HG03469 (cell line): ENCODE measurements at regions not wholly inside any gene's neighbourhood (a gene's known extent, or its start where the extent isn't known, plus 50 kb on each side); places are given as distances from the start of the nearest gene placed in this dataset.

ENCODE experiments used
- ATAC-seq: cut with Tn5 transposase; IDR thresholded peaks from one replicate; pipeline ENCODE4 v1.9.1; 2021; ENCODE audit warnings: mild to moderate bottlenecking, moderate library complexity, moderate number of reproducible peaks; ENCODE audit not compliant: unreplicated experiment

- no peak for ATAC-seq
These were observed 645.6 kb downstream of the RNF144B start for GRCh38 chr6:19032591-19033295.

GRCh38 chr6:19033683-19034082, 646.5 kb downstream of the RNF144B start:
- ATAC-seq: no peak

GRCh38 chr6:19034986-19035385, 647.8 kb downstream of the RNF144B start:
- no peak for ATAC-seq

- no peak for ATAC-seq
These were observed 648.5 kb downstream of the RNF144B start for GRCh38 chr6:19035461-19036195.

- ATAC-seq: no peak
These were observed 649.0 kb downstream of the RNF144B start for GRCh38 chr6:19036196-19036555.

- no peak for ATAC-seq
These were observed 650.5 kb downstream of the RNF144B start for GRCh38 chr6:19037607-19038006.

GRCh38 chr6:19039287-19039686, 652.1 kb downstream of the RNF144B start:
- ATAC-seq: no peak

- no peak for ATAC-seq
These were observed 654.8 kb downstream of the RNF144B start for GRCh38 chr6:19041906-19042305.

GRCh38 chr6:19042420-19042819, 655.3 kb downstream of the RNF144B start:
- ATAC-seq: no peak

- no peak for ATAC-seq
These were observed 663.6 kb downstream of the RNF144B start for GRCh38 chr6:19050765-19051164.

GRCh38 chr6:19052219-19052618, 665.1 kb downstream of the RNF144B start:
- no peak for ATAC-seq

- ATAC-seq: no peak
These were observed 672.0 kb downstream of the RNF144B start for GRCh38 chr6:19059102-19059501.

GRCh38 chr6:19067165-19067564, 680.0 kb downstream of the RNF144B start:
- no peak for ATAC-seq

- ATAC-seq: no peak
These were observed 683.4 kb downstream of the RNF144B start for GRCh38 chr6:19070520-19070919.

- ATAC-seq: no peak
These were observed 696.7 kb downstream of the RNF144B start for GRCh38 chr6:19083801-19084200.

- ATAC-seq: no peak
These were observed 699.3 kb downstream of the RNF144B start for GRCh38 chr6:19086480-19086879.

GRCh38 chr6:19087296-19087695, 700.1 kb downstream of the RNF144B start:
- no peak for ATAC-seq

GRCh38 chr6:19087897-19088296, 700.7 kb downstream of the RNF144B start:
- no peak for ATAC-seq

GRCh38 chr6:19100752-19101151, 713.6 kb downstream of the RNF144B start:
- no peak for ATAC-seq

- no peak for ATAC-seq
These were observed 715.8 kb downstream of the RNF144B start for GRCh38 chr6:19102936-19103335.

GRCh38 chr6:19107468-19107867, 720.3 kb downstream of the RNF144B start:
- no peak for ATAC-seq

GRCh38 chr6:19121521-19121920, 715.6 kb upstream of the ID4 start:
- no peak for ATAC-seq

- ATAC-seq: no peak
These were observed 710.1 kb upstream of the ID4 start for GRCh38 chr6:19127081-19127480.
